Osteocyte (in vitro differentiated cells): ENCODE measurements at regions not wholly inside any gene's neighbourhood (a gene's known extent, or its start where the extent isn't known, plus 50 kb on each side); places are given as distances from the start of the nearest gene placed in this dataset.

Source experiments
- DNase-seq: peaks from one replicate; pipeline ENCODE4 v3.0.0; 2021; ENCODE audit warnings: mixed read lengths; ENCODE audit not compliant: unreplicated experiment; ENCODE audit errors: extremely low spot score
- H3K27ac Mint-ChIP-seq: one replicate; pipeline ENCODE4 v1.8.0; 2021; ENCODE audit warnings: mild to moderate bottlenecking, mixed read lengths; ENCODE audit not compliant: unreplicated experiment
- H3K27me3 Mint-ChIP-seq: one replicate; pipeline ENCODE4 v1.8.0; 2021; ENCODE audit warnings: mixed read lengths; ENCODE audit not compliant: unreplicated experiment
- H3K36me3 Mint-ChIP-seq: one replicate; pipeline ENCODE4 v1.8.0; 2021; ENCODE audit warnings: mixed read lengths; ENCODE audit not compliant: unreplicated experiment
- H3K4me1 Mint-ChIP-seq: one replicate; pipeline ENCODE4 v1.8.0; 2021; ENCODE audit warnings: mixed read lengths; ENCODE audit not compliant: unreplicated experiment
- H3K4me3 Mint-ChIP-seq: one replicate; pipeline ENCODE4 v1.8.0; 2021; ENCODE audit warnings: mild to moderate bottlenecking, moderate library complexity, mixed read lengths; ENCODE audit not compliant: unreplicated experiment
- H3K9me3 Mint-ChIP-seq: one replicate; pipeline ENCODE4 v1.8.0; 2021; ENCODE audit warnings: mixed read lengths; ENCODE audit not compliant: unreplicated experiment
- CTCF ChIP-seq: fragments of 200-600 bp; sonication (generic); IDR thresholded peaks from 2 replicates; pipeline ENCODE4 v1.5.0; 2021; ENCODE audit warnings: antibody characterized with exemption, mild to moderate bottlenecking, moderate library complexity

GRCh38 chr1:5742801-5743200 is 249.4 kb downstream of the NPHP4 start:
- no peak overlapping the region for H3K4me3 Mint-ChIP-seq
- no peak overlapping the region for H3K27ac Mint-ChIP-seq
- H3K9me3 Mint-ChIP-seq = no peaks in the 10 kb centered on the region
- no peak for TF ChIP-seq CTCF
- no peaks in the 10 kb centered on the region for H3K36me3 Mint-ChIP-seq
- DNase-seq = no peak
- H3K4me1 Mint-ChIP-seq = no peaks in the 10 kb centered on the region
- H3K27me3 Mint-ChIP-seq = peaks cover 4% of the 10 kb centered on the region

- Mint-ChIP-seq H3K9me3 (no peaks in the 10 kb centered on the region), H3K27ac (no peak overlapping the region), H3K27me3 (peaks cover 4% of the 10 kb centered on the region), H3K4me3 (no peak overlapping the region), H3K4me1 (no peaks in the 10 kb centered on the region), H3K36me3 (no peaks in the 10 kb centered on the region)
- DNase-seq = no peak
- no peak for TF ChIP-seq CTCF
These were observed 250.2 kb downstream of the NPHP4 start for GRCh38 chr1:5742032-5742431.

GRCh38 chr1:5740865-5741860 is 251.1 kb downstream of the NPHP4 start:
- no peak for TF ChIP-seq CTCF
- no peak overlapping the region for H3K27ac Mint-ChIP-seq
- H3K36me3 Mint-ChIP-seq = no peaks in the 10 kb centered on the region
- H3K4me3 Mint-ChIP-seq = no peak overlapping the region
- no peak for DNase-seq
- H3K27me3 Mint-ChIP-seq = peaks cover 4% of the 10 kb centered on the region
- H3K4me1 Mint-ChIP-seq = no peaks in the 10 kb centered on the region
- peaks cover 3% of the 10 kb centered on the region for H3K9me3 Mint-ChIP-seq

- Mint-ChIP-seq H3K27ac (no peak overlapping the region), H3K9me3 (peaks cover 8% of the 10 kb centered on the region), H3K4me1 (no peaks in the 10 kb centered on the region), H3K4me3 (no peak overlapping the region), H3K36me3 (no peaks in the 10 kb centered on the region), H3K27me3 (peaks cover 4% of the 10 kb centered on the region)
- no peak for DNase-seq
- no peak for TF ChIP-seq CTCF
These were observed 251.8 kb downstream of the NPHP4 start for GRCh38 chr1:5740450-5740849.

- H3K4me1 Mint-ChIP-seq = no peaks in the 10 kb centered on the region
- H3K9me3 Mint-ChIP-seq = peaks cover 11% of the 10 kb centered on the region
- H3K27me3 Mint-ChIP-seq = peaks cover 1% of the 10 kb centered on the region
- no peak overlapping the region for H3K4me3 Mint-ChIP-seq
- no peak for TF ChIP-seq CTCF
- H3K36me3 Mint-ChIP-seq = no peaks in the 10 kb centered on the region
- DNase-seq = no peak
- no peak overlapping the region for H3K27ac Mint-ChIP-seq
These were observed 252.6 kb downstream of the NPHP4 start for GRCh38 chr1:5739561-5740078.
